AG10803 (cell line): ENCODE measurements at regions not wholly inside any gene's neighbourhood (a gene's known extent, or its start where the extent isn't known, plus 50 kb on each side); places are given as distances from the start of the nearest gene placed in this dataset.

Experiments used
- DNase-seq: peaks from one replicate; pipeline ENCODE4 v3.0.0; 2010; ENCODE audit warnings: low read depth
- H3K4me3 ChIP-seq: 2 replicates; pipeline ENCODE4 v1.5.1; 2011; ENCODE audit warnings: mild to moderate bottlenecking, low read length, control low read depth
- TF ChIP-seq, protein P1 (sequence below): conservative IDR thresholded peaks from 2 replicates; pipeline ENCODE4 v1.5.1; 2011; ENCODE audit warnings: mild to moderate bottlenecking, low read length, control low read depth, inconsistent platforms

GRCh38 chr10:107275806-107276205 is 111.3 kb upstream of the SORCS1 start:
- H3K4me3 ChIP-seq = no peak overlapping the region
- no peak for DNase-seq
- TF ChIP-seq, protein P1, sequence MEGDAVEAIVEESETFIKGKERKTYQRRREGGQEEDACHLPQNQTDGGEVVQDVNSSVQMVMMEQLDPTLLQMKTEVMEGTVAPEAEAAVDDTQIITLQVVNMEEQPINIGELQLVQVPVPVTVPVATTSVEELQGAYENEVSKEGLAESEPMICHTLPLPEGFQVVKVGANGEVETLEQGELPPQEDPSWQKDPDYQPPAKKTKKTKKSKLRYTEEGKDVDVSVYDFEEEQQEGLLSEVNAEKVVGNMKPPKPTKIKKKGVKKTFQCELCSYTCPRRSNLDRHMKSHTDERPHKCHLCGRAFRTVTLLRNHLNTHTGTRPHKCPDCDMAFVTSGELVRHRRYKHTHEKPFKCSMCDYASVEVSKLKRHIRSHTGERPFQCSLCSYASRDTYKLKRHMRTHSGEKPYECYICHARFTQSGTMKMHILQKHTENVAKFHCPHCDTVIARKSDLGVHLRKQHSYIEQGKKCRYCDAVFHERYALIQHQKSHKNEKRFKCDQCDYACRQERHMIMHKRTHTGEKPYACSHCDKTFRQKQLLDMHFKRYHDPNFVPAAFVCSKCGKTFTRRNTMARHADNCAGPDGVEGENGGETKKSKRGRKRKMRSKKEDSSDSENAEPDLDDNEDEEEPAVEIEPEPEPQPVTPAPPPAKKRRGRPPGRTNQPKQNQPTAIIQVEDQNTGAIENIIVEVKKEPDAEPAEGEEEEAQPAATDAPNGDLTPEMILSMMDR = no peak

DNA sequence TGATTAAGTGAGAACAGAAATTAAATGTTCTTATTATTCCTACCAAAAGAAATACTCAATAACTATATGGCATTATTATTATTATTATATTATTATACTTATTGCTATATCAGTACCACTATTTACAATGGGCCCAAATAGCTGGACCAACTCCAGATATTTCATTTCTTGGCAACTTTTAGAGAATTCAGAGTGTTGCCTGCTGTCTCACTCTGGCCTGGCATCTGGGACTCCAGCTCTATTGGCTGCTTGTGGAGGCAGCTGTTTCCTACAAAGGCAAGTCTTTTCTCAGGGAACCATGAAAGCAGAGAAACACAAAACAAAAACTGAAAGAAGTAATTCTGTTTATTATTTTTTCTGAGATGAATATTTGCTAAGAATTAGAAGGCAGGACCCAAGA is 105.1 kb upstream of the SORCS1 start:
- TF ChIP-seq, protein P1 = no peak
- H3K4me3 ChIP-seq = no peak overlapping the region
- no peak for DNase-seq

- TF ChIP-seq, protein P1 = no peak
- no peak for DNase-seq
- no peak overlapping the region for H3K4me3 ChIP-seq
Measured at GRCh38 chr10:107264742-107265141, 100.2 kb upstream of the SORCS1 start.

GRCh38 chr10:107244122-107244521 is 79.6 kb upstream of the SORCS1 start:
- TF ChIP-seq, protein P1 = no peak
- H3K4me3 ChIP-seq = no peak overlapping the region
- no peak for DNase-seq

GRCh38 chr10:107238275-107238674 is 73.8 kb upstream of the SORCS1 start:
- TF ChIP-seq, protein P1 = no peak
- DNase-seq = no peak

DNA sequence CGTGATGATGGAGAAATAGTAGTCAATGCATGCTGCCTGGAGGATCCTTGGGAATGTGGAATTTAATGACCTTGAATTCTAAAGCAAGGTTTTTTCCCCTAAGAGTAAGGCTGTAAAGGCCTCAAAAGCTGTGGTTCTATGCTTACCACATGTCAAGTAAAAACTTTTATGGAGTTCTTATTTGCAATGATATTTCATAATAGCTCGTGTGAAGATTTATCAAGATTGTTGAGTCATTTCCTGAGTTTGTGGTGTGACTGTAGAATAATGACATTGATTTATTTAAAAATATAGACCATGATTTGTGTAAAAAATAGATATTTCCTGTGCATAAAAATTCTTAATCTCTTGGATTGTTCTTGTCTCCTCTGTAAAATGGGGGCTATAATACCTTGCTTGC is 67.5 kb upstream of the SORCS1 start:
- no peak for DNase-seq
- no peak overlapping the region for H3K4me3 ChIP-seq
- TF ChIP-seq, protein P1 = no peak

More at GRCh38 chr10:107238275-107238674, 73.8 kb upstream of the SORCS1 start:
- no peak overlapping the region for H3K4me3 ChIP-seq

GRCh38 chr10:107230887-107231286 is 66.4 kb upstream of the SORCS1 start:
- no peak for DNase-seq
- TF ChIP-seq, protein P1 = no peak

More at GRCh38 chr10:107230887-107231286, 66.4 kb upstream of the SORCS1 start:
- H3K4me3 ChIP-seq = no peak overlapping the region
